ENCODE measurements at regions not wholly inside any gene's neighbourhood (a gene's known extent, or its start where the extent isn't known, plus 50 kb on each side); places are given as distances from the start of the nearest gene placed in this dataset.

DNA sequence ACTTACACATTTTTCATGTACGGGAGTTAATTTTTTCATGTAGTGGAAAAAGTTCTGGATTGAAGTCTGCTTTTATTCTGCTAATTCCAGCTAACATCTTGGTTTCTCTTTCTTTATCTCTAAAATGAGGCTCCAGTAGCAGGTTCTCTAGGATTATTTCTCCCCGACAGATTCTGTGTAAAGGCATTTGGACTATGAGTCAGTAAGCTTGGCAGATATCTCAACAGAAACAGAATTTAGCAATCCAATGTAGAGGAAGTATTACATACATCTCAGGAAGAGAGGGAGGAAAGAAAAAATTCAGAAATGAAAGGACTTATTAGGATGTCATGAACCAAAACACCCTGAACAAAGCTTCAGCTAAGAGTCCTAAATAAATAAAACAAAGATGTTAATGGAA, 1682.3 kb upstream of the TENM3 start:
- no peak for DNase-seq

DNA sequence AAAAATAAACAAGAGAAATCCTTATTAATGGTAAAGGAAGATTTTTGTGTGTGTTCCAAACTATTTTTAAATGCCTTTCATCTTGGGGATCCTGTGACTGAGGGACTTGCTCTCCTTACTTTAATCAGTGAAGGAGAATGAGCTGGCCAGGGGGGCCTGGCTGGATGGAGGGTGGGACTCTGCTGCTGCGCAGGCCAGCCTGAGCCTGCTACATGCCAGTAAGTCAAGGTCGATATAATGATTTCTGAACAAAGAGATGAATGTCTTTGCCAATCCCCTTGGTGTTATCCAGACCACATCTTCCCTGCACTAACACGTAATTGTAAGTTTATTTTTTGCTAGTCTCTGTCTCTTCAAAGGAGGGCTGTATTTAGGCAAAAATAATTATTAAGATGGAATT, 1679.2 kb upstream of the TENM3 start:
- DNase-seq: no peak

GRCh38 chr4:180564448-180564847, 1678.8 kb upstream of the TENM3 start:
- DNase-seq: no peak

DNA sequence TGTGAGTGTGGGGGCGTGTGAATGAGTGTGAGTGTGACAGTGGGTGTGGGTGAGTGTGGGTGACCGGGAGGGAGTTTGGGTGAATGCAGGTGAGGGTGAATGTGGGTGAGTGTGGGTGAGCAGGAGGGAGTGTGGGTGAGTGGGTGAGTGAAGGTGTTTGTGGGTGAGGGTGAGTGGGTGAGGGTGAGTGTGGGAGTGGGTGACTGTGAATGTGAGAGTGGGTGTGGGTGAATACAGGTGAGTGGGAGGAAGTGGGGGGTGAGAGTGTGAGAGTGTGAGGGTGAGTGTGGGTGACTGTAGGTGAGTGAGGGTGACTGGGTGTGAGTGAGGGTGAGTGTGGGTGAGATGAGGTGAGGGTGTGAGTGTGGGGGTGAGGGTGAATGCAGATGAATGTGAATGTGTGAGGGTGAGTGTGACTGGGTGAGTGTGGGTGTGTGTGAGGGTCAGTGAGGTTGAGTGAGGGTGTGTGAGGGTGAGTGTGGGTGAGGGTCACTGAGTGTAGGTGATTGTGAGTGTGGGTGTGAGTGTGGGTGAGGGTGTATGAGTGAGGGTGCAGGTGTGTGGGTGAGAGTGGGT, 1677.3 kb upstream of the TENM3 start:
- DNase-seq: no peak

- no peak for DNase-seq
Observed at GRCh38 chr4:180566492-180566891, 1676.7 kb upstream of the TENM3 start.

DNA sequence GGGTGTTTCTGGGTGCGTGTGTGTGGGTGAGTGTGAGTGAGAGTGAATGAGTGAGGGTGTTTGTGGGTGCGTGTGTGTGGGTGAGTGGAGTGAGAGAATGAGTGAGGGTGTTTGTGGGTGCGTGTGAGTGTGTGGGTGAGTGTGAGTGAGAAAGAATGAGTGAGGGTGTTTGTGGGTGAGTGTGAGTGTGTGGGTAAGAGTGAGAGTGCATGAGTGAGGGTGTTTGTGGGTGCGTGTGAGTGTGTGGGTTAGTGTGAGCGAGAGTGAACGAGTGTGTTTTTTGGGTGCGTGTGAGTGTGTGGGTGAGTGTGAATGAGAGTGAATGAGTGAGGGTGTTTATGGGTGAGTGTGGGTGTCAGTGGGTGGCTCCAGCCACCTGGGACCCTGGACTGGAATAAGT, 1676.1 kb upstream of the TENM3 start:
- DNase-seq: no peak

DNA sequence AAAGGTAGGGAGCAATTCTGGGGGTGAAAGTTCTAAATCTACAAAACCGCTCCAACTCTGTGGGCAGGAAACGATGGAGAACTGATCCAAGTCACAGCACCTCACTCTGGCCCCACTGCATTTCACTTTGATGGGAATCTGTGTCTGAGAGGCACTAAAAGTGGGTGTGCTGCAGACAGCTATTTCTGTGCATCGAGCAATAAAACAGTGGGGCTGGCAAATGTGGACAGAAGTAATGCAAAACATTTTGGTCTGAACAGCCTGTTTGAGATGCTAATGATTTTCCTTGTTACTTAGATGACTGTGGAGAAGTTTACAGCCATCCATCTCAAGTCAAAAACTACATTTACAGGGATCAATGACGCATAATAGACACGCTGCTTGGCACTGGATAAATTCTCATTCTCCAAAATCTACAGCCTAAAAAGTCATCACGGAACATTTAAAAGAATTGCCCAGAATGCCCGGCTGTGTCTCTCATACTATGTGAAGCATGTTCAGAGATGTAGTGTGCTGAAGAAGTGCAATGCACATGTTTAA, 1671.6 kb upstream of the TENM3 start:
- DNase-seq: no peak

- DNase-seq: no peak
Observed at GRCh38 chr4:180578175-180578574, 1665.0 kb upstream of the TENM3 start.

DNA sequence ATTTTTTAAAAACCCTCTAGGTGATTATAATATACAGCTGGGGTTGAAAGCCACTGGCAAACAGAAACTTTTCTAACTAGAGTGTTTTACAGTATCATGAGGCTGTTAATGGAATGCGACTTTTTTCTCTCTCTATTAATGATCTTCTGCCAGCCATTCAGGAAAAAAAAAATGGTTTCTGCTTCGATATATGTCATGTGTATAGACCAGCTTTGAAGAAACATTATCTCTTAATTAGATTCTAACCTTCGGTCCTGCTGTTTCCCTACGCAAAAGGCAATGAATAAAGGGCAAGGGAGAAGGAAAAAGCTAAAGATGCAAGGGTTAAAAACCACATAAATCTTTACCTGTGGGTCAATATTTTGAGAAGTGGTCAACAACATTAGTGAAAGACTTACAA, 1662.1 kb upstream of the TENM3 start:
- no peak for DNase-seq

DNA sequence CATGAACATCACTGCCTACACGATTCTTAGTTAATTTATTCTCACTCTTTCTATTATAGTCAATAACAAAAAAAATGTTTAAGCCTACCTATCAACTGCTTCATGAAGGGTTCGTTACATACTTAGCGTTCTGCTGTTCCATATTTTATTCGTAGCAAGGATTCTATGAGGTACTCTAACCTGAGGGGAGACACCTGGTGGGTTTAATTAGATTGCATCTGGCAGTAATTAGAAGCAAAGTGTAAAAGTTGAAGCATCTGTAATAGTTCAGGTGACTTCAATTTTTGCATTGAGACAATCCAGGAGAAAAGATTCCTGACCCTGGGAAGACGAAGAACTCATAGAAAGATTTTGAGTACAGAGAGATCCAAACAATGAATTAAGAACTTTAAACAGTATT, 1655.8 kb upstream of the TENM3 start:
- DNase-seq: no peak

DNA sequence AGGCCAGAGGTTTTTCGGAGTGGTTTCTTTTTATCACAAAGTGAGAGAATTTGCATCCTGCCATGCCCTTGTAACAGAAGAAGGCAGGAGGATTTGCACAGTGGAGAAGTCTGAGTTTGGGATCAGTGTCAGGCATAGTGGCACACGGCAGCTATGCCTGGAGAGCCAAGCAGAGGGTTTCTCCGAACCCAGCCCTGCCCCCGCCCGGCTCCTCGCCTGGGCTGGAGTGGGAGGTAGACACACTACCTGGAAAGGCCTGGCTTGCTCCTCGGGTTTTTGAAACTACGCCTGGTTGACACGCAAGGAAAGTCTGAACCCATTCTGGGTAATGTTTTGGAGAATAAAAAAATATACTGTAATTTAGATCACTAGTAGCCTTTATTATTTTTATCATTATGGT, 1653.6 kb upstream of the TENM3 start:
- DNase-seq: no peak

GRCh38 chr4:180596888-180597483, 1646.2 kb upstream of the TENM3 start:
- no peak for DNase-seq

GRCh38 chr4:180598281-180598680, 1644.9 kb upstream of the TENM3 start:
- DNase-seq: no peak

GRCh38 chr4:180603791-180604190, 1639.4 kb upstream of the TENM3 start:
- no peak for DNase-seq

DNA sequence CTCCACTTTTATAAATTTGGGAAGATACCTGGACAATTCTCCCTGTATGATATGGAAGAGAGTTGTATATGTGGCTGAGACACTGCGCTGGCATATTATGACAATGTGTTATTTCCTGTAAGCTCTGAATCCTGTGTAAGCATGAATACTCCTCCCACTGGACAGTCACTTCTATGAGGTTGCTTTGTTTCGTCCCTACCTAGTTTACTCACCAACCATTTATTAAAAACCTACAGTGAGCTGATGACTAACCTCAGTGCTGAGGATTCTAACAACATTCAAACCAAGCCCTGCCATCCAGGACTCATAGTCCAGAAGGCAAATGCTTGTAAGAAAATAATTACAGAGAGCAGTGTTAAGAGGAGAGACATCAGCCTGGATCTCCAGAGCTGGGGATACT, 1632.9 kb upstream of the TENM3 start:
- no peak for DNase-seq

GRCh38 chr4:180615746-180616145, 1627.5 kb upstream of the TENM3 start:
- no peak for DNase-seq

GRCh38 chr4:180617196-180617595, 1626.0 kb upstream of the TENM3 start:
- no peak for DNase-seq

GRCh38 chr4:180618396-180618795, 1624.8 kb upstream of the TENM3 start:
- DNase-seq: no peak

- no peak for DNase-seq
Observed at GRCh38 chr4:180619440-180619839, 1623.8 kb upstream of the TENM3 start.

- no peak for DNase-seq
Observed at GRCh38 chr4:180622254-180622653, 1620.9 kb upstream of the TENM3 start.

DNA sequence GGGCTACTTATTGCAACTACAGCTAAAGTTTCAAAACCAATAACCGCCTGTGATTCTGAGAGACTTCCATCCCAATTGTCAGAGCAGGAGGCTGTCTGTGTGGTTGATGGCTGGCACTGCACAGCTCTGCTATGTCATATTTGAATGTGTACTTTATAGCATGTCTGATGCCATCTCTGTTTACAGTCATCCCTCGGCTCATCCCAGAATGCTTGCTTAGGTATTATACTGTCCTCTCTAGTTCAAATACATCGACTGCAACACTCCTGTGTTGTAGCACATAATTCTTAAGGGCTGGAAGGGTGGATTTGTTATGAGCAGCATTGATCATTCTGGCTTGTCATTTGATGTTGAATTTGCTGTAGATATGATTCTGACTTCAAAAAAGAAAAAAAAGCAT, 1617.5 kb upstream of the TENM3 start:
- DNase-seq: no peak

DNA sequence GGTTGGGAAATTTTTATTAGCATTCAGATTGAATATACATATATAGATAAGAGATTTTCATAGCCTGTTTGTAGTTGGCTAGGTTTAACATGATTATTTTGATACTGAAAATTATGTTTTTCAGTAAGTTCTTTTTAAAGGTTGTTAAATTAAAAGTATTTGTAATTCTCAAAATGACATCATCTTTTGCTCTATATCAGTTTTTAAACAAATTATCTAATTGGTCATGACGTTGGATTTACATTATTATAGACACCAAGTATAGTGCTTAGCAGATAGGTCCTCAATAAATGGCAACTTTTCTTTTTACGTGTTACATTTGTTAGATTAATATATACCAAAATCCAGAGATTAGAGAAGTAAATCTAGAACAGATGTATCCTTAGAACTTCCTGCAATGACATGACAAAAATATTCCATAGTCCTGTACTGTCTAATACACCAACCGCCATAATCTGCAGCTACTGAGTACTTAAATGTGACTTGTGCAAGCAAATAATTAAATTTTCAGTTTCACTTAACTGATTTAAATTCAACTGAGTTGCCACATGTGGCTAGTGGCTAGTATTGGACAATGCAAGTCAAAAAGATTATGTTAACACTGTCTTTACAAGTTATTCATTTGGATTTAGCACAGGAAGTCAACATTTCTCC, 1613.1 kb upstream of the TENM3 start:
- no peak for DNase-seq

DNA sequence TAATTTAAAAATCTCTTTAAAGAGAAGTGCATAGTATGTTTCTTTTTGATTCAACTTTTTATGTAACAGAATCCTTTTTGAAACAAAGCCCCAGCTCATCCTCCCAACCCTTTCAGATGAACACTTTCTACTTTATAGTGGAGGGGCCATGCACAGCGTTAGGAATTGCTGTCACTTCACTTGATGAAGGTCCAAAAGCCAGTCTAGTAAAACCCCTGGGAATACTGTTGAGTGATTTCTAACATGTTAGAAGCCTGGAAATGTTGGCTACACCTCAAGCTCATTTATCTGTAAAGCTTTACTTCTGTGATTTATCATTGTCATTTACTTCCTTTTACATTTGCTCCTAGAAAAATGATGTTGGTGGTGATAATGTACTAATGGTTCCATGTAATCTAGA, 1608.9 kb upstream of the TENM3 start:
- DNase-seq: no peak

DNA sequence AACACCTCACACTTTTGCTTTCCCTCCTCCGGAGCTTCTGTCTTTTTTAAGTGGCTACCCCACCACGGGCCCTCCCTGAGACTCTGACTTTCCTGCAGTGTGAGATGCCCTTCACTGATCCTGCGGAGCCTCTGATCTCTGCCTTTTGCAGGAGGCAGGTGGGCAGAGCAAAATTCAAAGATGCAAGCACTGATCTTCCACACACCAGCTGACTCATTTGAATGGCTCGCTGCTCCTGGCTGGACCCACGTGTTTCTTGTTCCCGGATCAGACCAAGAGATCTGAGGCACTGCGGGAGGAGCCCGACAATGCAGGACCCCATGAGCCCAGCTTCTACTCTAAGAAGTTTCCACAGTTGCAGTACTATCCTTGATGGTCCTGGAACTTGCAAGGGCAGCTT, 1607.9 kb upstream of the TENM3 start:
- DNase-seq: no peak
